GM19240 (cell line): ENCODE measurements at regions not wholly inside any gene's neighbourhood (a gene's known extent, or its start where the extent isn't known, plus 50 kb on each side); places are given as distances from the start of the nearest gene placed in this dataset.
"Not testable (repeated sequence)": the region's sequence is repeated elsewhere in the genome, so short reads cannot be mapped to it uniquely, and the experiment has no call there.

Experiments
- DNase-seq: peaks from one replicate; pipeline ENCODE4 v3.0.0; 2011; ENCODE audit warnings: low spot score; ENCODE audit not compliant: insufficient read length

GRCh38 chr17:45585794-45586650 lies 95.5 kb upstream of the PLEKHM1 start:
- not testable (repeated sequence) for DNase-seq

GRCh38 chr17:45586651-45586934 lies 96.1 kb upstream of the PLEKHM1 start:
- not testable (repeated sequence) for DNase-seq

- peak; percentile 6 for DNase-seq
These were observed 102.0 kb upstream of the PLEKHM1 start for GRCh38 chr17:45592433-45592923.

- not testable (repeated sequence) for DNase-seq
These were observed 105.8 kb upstream of the PLEKHM1 start for GRCh38 chr17:45596347-45596746.

- DNase-seq: not testable (repeated sequence)
These were observed 109.8 kb upstream of the PLEKHM1 start for GRCh38 chr17:45600052-45601012.

GRCh38 chr17:45601013-45601412 lies 110.5 kb upstream of the PLEKHM1 start:
- not testable (repeated sequence) for DNase-seq

GRCh38 chr17:45601605-45602539 lies 111.4 kb upstream of the PLEKHM1 start:
- not testable (repeated sequence) for DNase-seq

- DNase-seq: not testable (repeated sequence)
These were observed 115.2 kb upstream of the PLEKHM1 start for GRCh38 chr17:45605751-45606150.

- DNase-seq: not testable (repeated sequence)
These were observed 129.5 kb upstream of the PLEKHM1 start for GRCh38 chr17:45619984-45620405.

GRCh38 chr17:45620468-45620867 lies 129.9 kb upstream of the PLEKHM1 start:
- not testable (repeated sequence) for DNase-seq

GRCh38 chr17:45621087-45621486 lies 130.6 kb upstream of the PLEKHM1 start:
- not testable (repeated sequence) for DNase-seq

- not testable (repeated sequence) for DNase-seq
These were observed 131.8 kb upstream of the PLEKHM1 start for GRCh38 chr17:45622295-45622694.

- DNase-seq: no peak
These were observed 137.5 kb upstream of the PLEKHM1 start for GRCh38 chr17:45628019-45628418.

- no peak for DNase-seq
These were observed 141.4 kb upstream of the PLEKHM1 start for GRCh38 chr17:45631941-45632340.

- DNase-seq: no peak
These were observed 144.7 kb upstream of the CRHR1 start for GRCh38 chr17:45639297-45639849.

GRCh38 chr17:45640141-45640850 lies 143.8 kb upstream of the CRHR1 start:
- DNase-seq: peak; percentile 45

GRCh38 chr17:45641541-45641940 lies 142.6 kb upstream of the CRHR1 start:
- no peak for DNase-seq

- no peak for DNase-seq
These were observed 140.5 kb upstream of the CRHR1 start for GRCh38 chr17:45643591-45643990.

GRCh38 chr17:45644637-45645036 lies 139.5 kb upstream of the CRHR1 start:
- DNase-seq: not testable (repeated sequence)

GRCh38 chr17:45645330-45645729 lies 138.8 kb upstream of the CRHR1 start:
- DNase-seq: no peak
